ENCODE measurements at regions not wholly inside any gene's neighbourhood (a gene's known extent, or its start where the extent isn't known, plus 50 kb on each side); places are given as distances from the start of the nearest gene placed in this dataset.
A peak's percentile ranks its signal among the peaks of the same experiment; 100 is the strongest.
"Not testable (repeated sequence)": the region's sequence is repeated elsewhere in the genome, so short reads cannot be mapped to it uniquely, and the experiment has no call there.

GRCh38 chr13:78133511-78133910, 214.9 kb upstream of the EDNRB start:
- DNase-seq = no peak

- no peak for DNase-seq
Measured at GRCh38 chr13:78131811-78132210, 213.2 kb upstream of the EDNRB start.

GRCh38 chr13:78131346-78131745, 212.7 kb upstream of the EDNRB start:
- DNase-seq = no peak

- no peak for DNase-seq
Measured at GRCh38 chr13:78129823-78130222, 211.2 kb upstream of the EDNRB start.

- no peak for DNase-seq
Measured at GRCh38 chr13:78129359-78129758, 210.7 kb upstream of the EDNRB start.

GRCh38 chr13:78121459-78122348, 203.1 kb upstream of the EDNRB start:
- DNase-seq = peak; percentile 72

- DNase-seq = no peak
Measured at GRCh38 chr13:78121001-78121400, 202.4 kb upstream of the EDNRB start.

GRCh38 chr13:78120144-78120543, 201.5 kb upstream of the EDNRB start:
- peak; percentile 8 for DNase-seq

GRCh38 chr13:78117070-78117469, 198.4 kb upstream of the EDNRB start:
- not testable (repeated sequence) for DNase-seq

- no peak for DNase-seq
Measured at GRCh38 chr13:78105656-78106055, 187.0 kb upstream of the EDNRB start.

- no peak for DNase-seq
Measured at GRCh38 chr13:78103936-78104335, 185.3 kb upstream of the EDNRB start.

GRCh38 chr13:78102741-78103140, 184.1 kb upstream of the EDNRB start:
- no peak for DNase-seq

GRCh38 chr13:78102121-78102677, 183.6 kb upstream of the EDNRB start:
- no peak for DNase-seq

GRCh38 chr13:78100486-78100885, 181.9 kb upstream of the EDNRB start:
- DNase-seq = peak; percentile 17

- no peak for DNase-seq
Measured at GRCh38 chr13:78098249-78098648, 179.6 kb upstream of the EDNRB start.

GRCh38 chr13:78096221-78096620, 177.6 kb upstream of the EDNRB start:
- no peak for DNase-seq

GRCh38 chr13:78087966-78088678, 169.5 kb upstream of the EDNRB start:
- DNase-seq = no peak

GRCh38 chr13:78085434-78086225, 167.0 kb upstream of the EDNRB start:
- peak; percentile 17 for DNase-seq

- DNase-seq = no peak
Measured at GRCh38 chr13:78084401-78084800, 165.8 kb upstream of the EDNRB start.

GRCh38 chr13:78078168-78078567, 159.5 kb upstream of the EDNRB start:
- no peak for DNase-seq

GRCh38 chr13:78067290-78067689, 148.7 kb upstream of the EDNRB start:
- no peak for DNase-seq

- DNase-seq = no peak
Measured at GRCh38 chr13:78065141-78065540, 146.5 kb upstream of the EDNRB start.

GRCh38 chr13:78061806-78062205, 143.2 kb upstream of the EDNRB start:
- no peak for DNase-seq

All from NCI-H82 (cell line).